ENCODE measurements at regions not wholly inside any gene's neighbourhood (a gene's known extent, or its start where the extent isn't known, plus 50 kb on each side); places are given as distances from the start of the nearest gene placed in this dataset.

DNA sequence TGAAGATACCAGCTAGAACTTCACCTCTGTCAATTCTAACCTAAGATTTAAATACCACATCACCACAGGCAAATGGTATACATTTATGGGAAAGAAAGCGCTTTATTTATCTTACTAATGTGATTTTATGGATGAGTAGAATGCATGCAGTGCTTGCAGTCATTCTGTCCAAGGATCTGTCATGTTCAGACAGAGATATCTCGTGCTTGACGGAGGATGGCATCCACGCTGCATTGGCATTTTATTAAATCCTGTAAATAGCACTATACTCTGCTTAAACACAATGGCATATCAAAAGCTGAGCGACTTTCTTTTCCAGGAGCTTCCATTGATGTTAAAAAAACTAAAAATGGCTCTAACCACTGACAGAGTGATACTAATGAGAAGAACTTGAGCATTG, 133.7 kb upstream of the CAV2 start:
- TF ChIP-seq TOX (CRISPR knock-in tag; IDR thresholded peaks at IDR 0.05; ENCODE audit: borderline replicate concordance) (no peak), ZFP3 (CRISPR knock-in tag; IDR thresholded peaks at IDR 0.05) (no peak), RARB (CRISPR knock-in tag; IDR thresholded peaks at IDR 0.05) (no peak), PPARA (CRISPR knock-in tag; IDR thresholded peaks at IDR 0.05; ENCODE audit: borderline replicate concordance) (no peak), PATZ1 (CRISPR knock-in tag; IDR thresholded peaks at IDR 0.05; ENCODE audit: borderline replicate concordance) (no peak), GLIS3 (CRISPR knock-in tag; IDR thresholded peaks at IDR 0.05) (no peak), BACH2 (CRISPR knock-in tag; IDR thresholded peaks at IDR 0.05; ENCODE audit: borderline replicate concordance) (no peak)
- TF ChIP-seq, protein P1, sequence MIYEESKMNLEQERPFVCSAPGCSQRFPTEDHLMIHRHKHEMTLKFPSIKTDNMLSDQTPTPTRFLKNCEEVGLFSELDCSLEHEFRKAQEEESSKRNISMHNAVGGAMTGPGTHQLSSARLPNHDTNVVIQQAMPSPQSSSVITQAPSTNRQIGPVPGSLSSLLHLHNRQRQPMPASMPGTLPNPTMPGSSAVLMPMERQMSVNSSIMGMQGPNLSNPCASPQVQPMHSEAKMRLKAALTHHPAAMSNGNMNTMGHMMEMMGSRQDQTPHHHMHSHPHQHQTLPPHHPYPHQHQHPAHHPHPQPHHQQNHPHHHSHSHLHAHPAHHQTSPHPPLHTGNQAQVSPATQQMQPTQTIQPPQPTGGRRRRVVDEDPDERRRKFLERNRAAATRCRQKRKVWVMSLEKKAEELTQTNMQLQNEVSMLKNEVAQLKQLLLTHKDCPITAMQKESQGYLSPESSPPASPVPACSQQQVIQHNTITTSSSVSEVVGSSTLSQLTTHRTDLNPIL (CRISPR knock-in tag; IDR thresholded peaks at IDR 0.05; ENCODE audit: low read depth): no peak

All from SK-N-SH treated with all-trans-retinoic acid at 6 μM for 48 hours (cell line).